Esophagus muscularis mucosa (tissue), 4 donors: ENCODE measurements at regions not wholly inside any gene's neighbourhood (a gene's known extent, or its start where the extent isn't known, plus 50 kb on each side); places are given as distances from the start of the nearest gene placed in this dataset.

Experiments used
- DNase-seq: peaks from one replicate; pipeline ENCODE4 v3.0.0-alpha.2; 2017; ENCODE audit errors: extremely low spot score
- H3K27ac ChIP-seq, 4 donors: fragments of 200-600 bp; sonication (generic); replicated peaks in 1 of 4; 1 replicate in 3 of 4; 2 replicates in 1 of 4; pipeline ENCODE4 v1.5.1; 2016 to 2019; ENCODE audit warnings: mild to moderate bottlenecking in 1 of 4
- H3K27me3 ChIP-seq, 4 donors: fragments of 200-600 bp; sonication (generic); one replicate each; pipeline versions ENCODE4 v1.5.1 to v1.6.0; 2016 to 2019
- H3K36me3 ChIP-seq, 4 donors: fragments of 200-600 bp; sonication (generic); one replicate each; pipeline ENCODE4 v1.5.1; 2016 to 2019
- H3K4me1 ChIP-seq, 4 donors: fragments of 200-600 bp; sonication (generic); one replicate each; pipeline ENCODE4 v1.5.1; 2016 to 2019
- H3K4me3 ChIP-seq, 4 donors: fragments of 200-600 bp; sonication (generic); 1 replicate in 2 of 4; 2 replicates in 2 of 4; pipeline ENCODE4 v1.5.1; 2016 to 2019; ENCODE audit warnings: mild to moderate bottlenecking in 4 of 4, moderate library complexity in 1 of 4
- H3K9me3 ChIP-seq, 4 donors: fragments of 200-600 bp; sonication (generic); 1 replicate in 3 of 4; 2 replicates in 1 of 4; pipeline ENCODE4 v1.5.1; 2016 to 2019
- EP300 ChIP-seq: sonication (generic); formaldehyde crosslinking; IDR thresholded peaks from one replicate; pipeline ENCODE4 v1.6.1; 2017; ENCODE audit warnings: antibody characterized with exemption
- POLR2A ChIP-seq: fragments of 450-650 bp; IDR thresholded peaks from one replicate; pipeline ENCODE4 v1.6.1; 2017; ENCODE audit warnings: antibody characterized with exemption, moderate library complexity, mild to moderate bottlenecking, low read depth
- POLR2AphosphoS5 ChIP-seq, 2 donors: sonication (generic); formaldehyde crosslinking; IDR thresholded peaks; one replicate each; pipeline ENCODE4 v1.6.1; 2017; ENCODE audit warnings: antibody characterized with exemption in 2 of 2
- WGBS: methylation state at CpG from one replicate; pipeline ENCODE4 v1.1.5; 2018; 5-methylcytosine and 5-hydroxymethylcytosine counted together
- intact Hi-C: fragments of 100-400 bp; cut with DNase I; formaldehyde crosslinking; loops from one replicate; pipeline ENCODE4 v1.15.1; 2023
- TF ChIP-seq, protein P1 (sequence below), 3 experiments: fragments of 200-600 bp in 2 of 3; fragments of 450-650 bp in 1 of 3; sonication (generic) in 2 of 3; IDR thresholded peaks; one replicate each; pipeline ENCODE4 v1.5.1; 2017 to 2019; ENCODE audit warnings: antibody characterized with exemption in 3 of 3, mild to moderate bottlenecking in 2 of 3, moderate library complexity in 1 of 3

DNA sequence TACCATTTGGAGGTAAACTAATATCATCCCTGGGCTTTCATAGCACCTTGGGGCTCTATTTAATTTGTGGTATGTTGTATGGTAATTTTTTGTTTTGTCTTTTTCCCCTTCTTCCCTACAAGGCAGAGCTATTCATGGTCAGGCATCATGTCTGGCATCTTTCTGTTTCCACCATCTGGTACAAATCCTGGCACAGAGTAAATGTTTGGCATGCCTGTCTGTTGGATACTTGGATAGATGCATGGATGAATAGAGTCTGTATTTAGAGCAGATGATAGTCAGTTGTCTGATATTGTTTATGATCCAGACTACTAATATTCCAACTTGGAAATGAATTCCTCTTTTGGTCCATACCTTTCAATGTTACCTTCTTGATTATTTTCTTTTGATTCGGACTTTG lies 139.8 kb downstream of the NEDD1 start:
- H3K9me3 ChIP-seq, result no peaks in the 10 kb centered on the region
- TF ChIP-seq POLR2AphosphoS5 (IDR thresholded peaks at IDR 0.05), result no peak
- TF ChIP-seq EP300, result no peak
- no peak for TF ChIP-seq POLR2A
- TF ChIP-seq, protein P1, sequence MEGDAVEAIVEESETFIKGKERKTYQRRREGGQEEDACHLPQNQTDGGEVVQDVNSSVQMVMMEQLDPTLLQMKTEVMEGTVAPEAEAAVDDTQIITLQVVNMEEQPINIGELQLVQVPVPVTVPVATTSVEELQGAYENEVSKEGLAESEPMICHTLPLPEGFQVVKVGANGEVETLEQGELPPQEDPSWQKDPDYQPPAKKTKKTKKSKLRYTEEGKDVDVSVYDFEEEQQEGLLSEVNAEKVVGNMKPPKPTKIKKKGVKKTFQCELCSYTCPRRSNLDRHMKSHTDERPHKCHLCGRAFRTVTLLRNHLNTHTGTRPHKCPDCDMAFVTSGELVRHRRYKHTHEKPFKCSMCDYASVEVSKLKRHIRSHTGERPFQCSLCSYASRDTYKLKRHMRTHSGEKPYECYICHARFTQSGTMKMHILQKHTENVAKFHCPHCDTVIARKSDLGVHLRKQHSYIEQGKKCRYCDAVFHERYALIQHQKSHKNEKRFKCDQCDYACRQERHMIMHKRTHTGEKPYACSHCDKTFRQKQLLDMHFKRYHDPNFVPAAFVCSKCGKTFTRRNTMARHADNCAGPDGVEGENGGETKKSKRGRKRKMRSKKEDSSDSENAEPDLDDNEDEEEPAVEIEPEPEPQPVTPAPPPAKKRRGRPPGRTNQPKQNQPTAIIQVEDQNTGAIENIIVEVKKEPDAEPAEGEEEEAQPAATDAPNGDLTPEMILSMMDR (IDR thresholded peaks at IDR 0.05), result no peak
- no peaks in the 10 kb centered on the region for H3K27me3 ChIP-seq
- no peak overlapping the region for H3K4me3 ChIP-seq
- no peaks in the 10 kb centered on the region for H3K4me1 ChIP-seq
- 89% methylated on average over 1 of the region's 1 CpG for WGBS
- no peaks in the 10 kb centered on the region for H3K36me3 ChIP-seq
- intact Hi-C loops, result no loop called here
- DNase-seq, result no peak
- no peak overlapping the region for H3K27ac ChIP-seq

DNA sequence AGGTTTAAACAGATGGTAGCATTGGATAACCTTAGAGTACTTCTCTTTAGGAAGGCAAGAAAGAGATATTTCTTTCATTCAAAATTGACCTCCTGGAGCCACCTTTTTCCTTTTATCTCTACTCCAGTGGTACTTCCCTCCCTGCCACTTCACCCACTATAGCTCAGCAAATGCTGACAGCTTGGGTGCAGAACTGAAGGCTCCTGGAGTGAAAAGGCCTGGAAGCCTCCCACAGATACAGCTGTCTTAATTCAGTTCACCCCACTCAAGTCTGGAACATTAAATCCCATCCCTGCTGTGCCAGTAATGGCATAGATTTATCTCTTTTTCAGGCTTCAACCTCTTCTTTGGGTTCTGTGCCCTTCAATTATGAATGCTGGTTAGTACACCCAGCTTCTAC lies 140.3 kb downstream of the NEDD1 start:
- Histone ChIP-seq H3K4me1 (no peaks in the 10 kb centered on the region), H3K36me3 (no peaks in the 10 kb centered on the region), H3K4me3 (no peak overlapping the region), H3K27ac (no peak overlapping the region), H3K27me3 (no peaks in the 10 kb centered on the region), H3K9me3 (no peaks in the 10 kb centered on the region)
- no peak for DNase-seq
- TF ChIP-seq POLR2AphosphoS5 (IDR thresholded peaks at IDR 0.05), result no peak
- no peak for TF ChIP-seq EP300
- TF ChIP-seq, protein P1 (IDR thresholded peaks at IDR 0.05), result no peak
- TF ChIP-seq POLR2A, result no peak
- intact Hi-C loops, result no loop called here

DNA sequence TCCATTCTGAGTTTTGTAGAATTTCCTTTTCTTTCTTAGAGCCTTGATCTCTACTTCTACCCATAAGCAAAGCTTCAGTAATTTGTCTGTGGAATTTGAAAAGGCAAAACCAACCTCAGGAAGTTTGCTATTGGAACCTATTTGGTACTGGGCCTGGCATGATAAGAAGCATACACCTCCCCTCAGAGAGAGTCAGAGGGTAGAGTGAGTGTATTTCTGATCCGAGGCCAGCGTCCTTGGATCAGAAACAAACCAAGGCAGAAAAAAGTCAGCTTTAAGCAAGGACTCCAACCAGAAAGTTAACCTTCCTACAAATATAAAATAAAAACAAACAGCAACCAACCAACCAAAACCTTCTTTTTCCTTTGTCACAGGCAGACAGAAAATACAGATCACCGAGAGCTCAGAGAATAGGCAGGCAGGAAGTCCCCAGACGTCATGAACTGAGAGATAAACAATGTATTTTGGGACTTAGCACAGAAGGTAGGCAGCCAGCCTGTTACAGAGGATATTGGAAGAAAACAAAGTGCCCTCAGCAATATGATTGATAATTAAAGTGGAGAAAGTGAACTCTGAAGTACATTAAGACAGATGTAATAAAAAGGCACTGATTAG lies 141.5 kb downstream of the NEDD1 start:
- 55% methylated on average over 4 of the region's 4 CpGs for WGBS
- Histone ChIP-seq H3K9me3 (no peaks in the 10 kb centered on the region), H3K27me3 (no peaks in the 10 kb centered on the region), H3K36me3 (no peaks in the 10 kb centered on the region), H3K4me3 (no peak overlapping the region), H3K4me1 (no peaks in the 10 kb centered on the region), H3K27ac (no peak overlapping the region)
- no peak for TF ChIP-seq POLR2A
- intact Hi-C loops, result no loop called here
- DNase-seq, result no peak

DNA sequence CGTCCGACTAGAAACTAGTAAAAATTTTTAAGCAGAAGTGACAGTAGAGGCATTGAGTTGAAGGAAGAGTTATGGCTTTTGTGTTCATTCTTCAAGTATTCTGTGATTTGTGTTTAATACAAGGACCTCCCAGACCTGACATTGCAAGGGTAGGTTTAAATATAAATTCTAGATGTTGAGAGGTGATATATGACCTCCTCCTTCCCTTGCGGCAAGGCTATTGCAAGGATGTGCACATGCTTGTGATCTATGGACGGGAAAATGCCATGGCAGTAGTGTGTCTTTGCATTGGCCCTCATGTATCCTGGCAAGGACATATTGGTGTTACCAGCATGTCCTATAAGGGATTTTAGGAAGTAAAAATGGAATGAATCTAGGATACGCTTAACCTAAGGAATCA lies 143.5 kb downstream of the NEDD1 start:
- 92% methylated on average over 5 of the region's 5 CpGs for whole genome bisulfite sequencing

DNA sequence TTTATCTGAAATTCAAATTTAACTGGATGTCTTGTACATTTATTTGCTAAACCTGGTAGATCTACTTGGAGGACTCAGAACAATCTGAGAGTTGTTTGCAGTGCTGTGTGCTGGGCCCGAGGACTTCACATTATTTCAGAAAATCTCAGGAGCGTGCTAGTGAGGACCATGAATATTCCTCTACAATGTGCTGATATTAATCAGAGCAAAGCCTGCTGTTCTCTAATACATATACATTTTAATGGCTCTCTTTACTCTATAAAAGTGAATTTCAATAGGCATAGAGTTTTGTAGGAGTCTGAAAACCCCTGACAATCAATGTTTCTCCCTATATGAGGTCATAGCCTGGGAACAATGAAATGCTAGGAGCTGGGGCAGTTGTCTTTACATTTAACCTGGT lies 144.3 kb downstream of the NEDD1 start:
- intact Hi-C loops, result no loop called here
- Histone ChIP-seq H3K4me1 (no peaks in the 10 kb centered on the region), H3K27ac (no peak overlapping the region), H3K9me3 (no peaks in the 10 kb centered on the region), H3K36me3 (no peaks in the 10 kb centered on the region), H3K27me3 (no peaks in the 10 kb centered on the region), H3K4me3 (no peak overlapping the region)
- WGBS, result 93% methylated on average over 2 of the region's 2 CpGs
- no peak for DNase-seq
- TF ChIP-seq, protein P1 (IDR thresholded peaks at IDR 0.05), result no peak
- TF ChIP-seq EP300 (no peak), POLR2AphosphoS5 (IDR thresholded peaks at IDR 0.05) (no peak), POLR2A (no peak)

More for the DNA sequence above, 143.5 kb downstream of the NEDD1 start:
- no peak overlapping the region for H3K27ac ChIP-seq
- no peak overlapping the region for H3K4me3 ChIP-seq
- no peak for DNase-seq
- no peaks in the 10 kb centered on the region for H3K4me1 ChIP-seq
- no peaks in the 10 kb centered on the region for H3K27me3 ChIP-seq
- intact Hi-C loops, result no loop called here
- no peaks in the 10 kb centered on the region for H3K9me3 ChIP-seq
- H3K36me3 ChIP-seq, result no peaks in the 10 kb centered on the region
- no peak for TF ChIP-seq POLR2A
- TF ChIP-seq POLR2AphosphoS5 (IDR thresholded peaks at IDR 0.05), result no peak
- TF ChIP-seq, protein P1 (IDR thresholded peaks at IDR 0.05), result no peak
- TF ChIP-seq EP300, result no peak
